OCI-LY3 (cell line): ENCODE measurements at regions not wholly inside any gene's neighbourhood (a gene's known extent, or its start where the extent isn't known, plus 50 kb on each side); places are given as distances from the start of the nearest gene placed in this dataset.

Experiments used
- CTCF ChIP-seq: fragments of 200-600, 300-600 bp; sonication (generic); IDR thresholded peaks from 2 replicates; pipeline ENCODE4 v1.5.1; 2014; ENCODE audit warnings: antibody characterized with exemption, low read length, low read depth
- EZH2phosphoT487 ChIP-seq: fragments of 200-600 bp; shearing (Covaris generic); IDR thresholded peaks from 2 replicates; pipeline ENCODE4 v1.6.1; 2018; ENCODE audit warnings: antibody characterized with exemption, mixed run types, low read depth

- TF ChIP-seq EZH2phosphoT487 (no peak), CTCF (no peak)
Observed at GRCh38 chr4:11334887-11335286, 93.8 kb downstream of the HS3ST1 start.
